Neutrophil (primary cell): ENCODE measurements at regions not wholly inside any gene's neighbourhood (a gene's known extent, or its start where the extent isn't known, plus 50 kb on each side); places are given as distances from the start of the nearest gene placed in this dataset.
A peak's percentile ranks its signal among the peaks of the same experiment; 100 is the strongest.

Experiments used
- H3K27ac ChIP-seq: fragments of 200-600 bp; sonication (generic); 2 replicates; pipeline ENCODE4 v1.5.1; 2016; ENCODE audit warnings: mild to moderate bottlenecking, moderate library complexity
- H3K27me3 ChIP-seq: fragments of 200-600 bp; sonication (generic); 2 replicates; pipeline ENCODE4 v1.6.0; 2016; ENCODE audit warnings: mild to moderate bottlenecking
- H3K36me3 ChIP-seq: fragments of 200-600 bp; sonication (generic); 2 replicates; pipeline ENCODE4 v1.5.1; 2017
- H3K4me1 ChIP-seq, 2 experiments: fragments of 200-600 bp in 1 of 2; sonication (generic) in 1 of 2; 1 replicate in 1 of 2; 2 replicates in 1 of 2; pipeline versions ENCODE4 v1.5.1 to v1.6.1; 2013 to 2016; ENCODE audit warnings: low read depth in 1 of 2, low read length in 1 of 2, mild to moderate bottlenecking in 1 of 2, moderate library complexity in 1 of 2; ENCODE audit not compliant: control insufficient read depth in 1 of 2, insufficient read depth in 1 of 2
- H3K4me3 ChIP-seq, 2 experiments: fragments of 200-600 bp in 1 of 2; sonication (generic) in 1 of 2; 1 replicate in 1 of 2; 2 replicates in 1 of 2; pipeline ENCODE4 v1.5.1; 2013 to 2016; ENCODE audit warnings: low read depth in 1 of 2, low read length in 1 of 2, mild to moderate bottlenecking in 1 of 2, moderate library complexity in 1 of 2
- H3K9me3 ChIP-seq: fragments of 200-600 bp; sonication (generic); 2 replicates; pipeline ENCODE4 v1.5.1; 2016
- CTCF ChIP-seq: fragments of 200-600 bp; sonication (generic); IDR thresholded peaks from 2 replicates; pipeline ENCODE4 v1.5.1; 2016; ENCODE audit warnings: antibody characterized with exemption

- Histone ChIP-seq H3K36me3 (no peaks in the 10 kb centered on the region), H3K4me3 (no peak overlapping the region), H3K9me3 (no peaks in the 10 kb centered on the region), H3K27ac (no peak overlapping the region), H3K27me3 (no peaks in the 10 kb centered on the region), H3K4me1 (peaks cover 32% of the 10 kb centered on the region in 2 experiments)
- no peak for TF ChIP-seq CTCF
These were observed 105.8 kb upstream of the RBPJ start for GRCh38 chr4:26214994-26215393.

- Histone ChIP-seq H3K9me3 (no peaks in the 10 kb centered on the region), H3K4me3 (no peak overlapping the region), H3K27ac (no peak overlapping the region), H3K36me3 (no peaks in the 10 kb centered on the region), H3K4me1 (peaks cover 32% of the 10 kb centered on the region in 2 experiments), H3K27me3 (no peaks in the 10 kb centered on the region)
- TF ChIP-seq CTCF, result no peak
These were observed 105.1 kb upstream of the RBPJ start for GRCh38 chr4:26215725-26216124.

- Histone ChIP-seq H3K36me3 (no peaks in the 10 kb centered on the region), H3K4me3 (no peak overlapping the region), H3K9me3 (no peaks in the 10 kb centered on the region), H3K27me3 (no peaks in the 10 kb centered on the region), H3K4me1 (peaks cover 23 to 25% of the 10 kb centered on the region in 2 experiments), H3K27ac (peak overlapping the region; percentile 75)
- no peak for TF ChIP-seq CTCF
These were observed 103.3 kb upstream of the RBPJ start for GRCh38 chr4:26217481-26217880.

GRCh38 chr4:26217961-26218676 lies 102.7 kb upstream of the RBPJ start:
- TF ChIP-seq CTCF, result no peak
- Histone ChIP-seq H3K4me3 (peak overlapping the region in 1 of 2 experiments; percentile 19), H3K27ac (peak overlapping the region; percentile 75), H3K27me3 (no peaks in the 10 kb centered on the region), H3K9me3 (no peaks in the 10 kb centered on the region), H3K4me1 (peaks cover 20 to 22% of the 10 kb centered on the region in 2 experiments), H3K36me3 (no peaks in the 10 kb centered on the region)

GRCh38 chr4:26218677-26219605 lies 101.9 kb upstream of the RBPJ start:
- no peaks in the 10 kb centered on the region for H3K27me3 ChIP-seq
- H3K27ac ChIP-seq, result peak overlapping the region; percentile 75
- peak overlapping the region in 1 of 2 experiments; percentile 19 for H3K4me3 ChIP-seq
- peaks cover 20 to 22% of the 10 kb centered on the region in 2 experiments for H3K4me1 ChIP-seq
- no peaks in the 10 kb centered on the region for H3K36me3 ChIP-seq
- no peaks in the 10 kb centered on the region for H3K9me3 ChIP-seq
- no peak for TF ChIP-seq CTCF
